Lower lobe of right lung (tissue), 2 donors: ENCODE measurements at regions not wholly inside any gene's neighbourhood (a gene's known extent, or its start where the extent isn't known, plus 50 kb on each side); places are given as distances from the start of the nearest gene placed in this dataset.
"Not testable (repeated sequence)": the region's sequence is repeated elsewhere in the genome, so short reads cannot be mapped to it uniquely, and the experiment has no call there.

Source experiments
- ATAC-seq, 2 donors: fragments of 200-7000 bp; cut with Tn5 transposase; one replicate each; pipeline ENCODE4 v1.9.1; 2020 to 2022; ENCODE audit warnings: mild to moderate bottlenecking in 2 of 2, moderate library complexity in 2 of 2
- DNase-seq: peaks from one replicate; pipeline ENCODE4 v3.0.0-alpha.2; 2020
- H3K27ac ChIP-seq: fragments of 200-600 bp; one replicate; pipeline ENCODE4 v1.8.0; 2022
- H3K27me3 ChIP-seq: fragments of 200-600 bp; one replicate; pipeline ENCODE4 v1.8.0; 2022; ENCODE audit warnings: low read depth
- H3K36me3 ChIP-seq: fragments of 200-600 bp; one replicate; pipeline ENCODE4 v1.8.0; 2022; ENCODE audit warnings: mild to moderate bottlenecking
- H3K4me1 ChIP-seq: fragments of 200-600 bp; one replicate; pipeline ENCODE4 v1.8.0; 2022
- H3K4me3 ChIP-seq: fragments of 200-600 bp; one replicate; pipeline ENCODE4 v1.8.0; 2022; ENCODE audit warnings: mild to moderate bottlenecking
- H3K9me3 ChIP-seq: fragments of 200-600 bp; one replicate; pipeline ENCODE4 v1.8.0; 2022
- CTCF ChIP-seq: fragments of 200-600 bp; IDR thresholded peaks from one replicate; pipeline ENCODE4 v1.8.0; 2022; ENCODE audit warnings: antibody characterized with exemption, mild to moderate bottlenecking
- intact Hi-C: fragments of 100-400 bp; cut with DNase I; formaldehyde crosslinking; loops from one replicate; pipeline ENCODE4 v1.11.0; 2022
- donor health status: DM: no; HTN: yes; CAD: no; lungs with severe emphysema.

DNA sequence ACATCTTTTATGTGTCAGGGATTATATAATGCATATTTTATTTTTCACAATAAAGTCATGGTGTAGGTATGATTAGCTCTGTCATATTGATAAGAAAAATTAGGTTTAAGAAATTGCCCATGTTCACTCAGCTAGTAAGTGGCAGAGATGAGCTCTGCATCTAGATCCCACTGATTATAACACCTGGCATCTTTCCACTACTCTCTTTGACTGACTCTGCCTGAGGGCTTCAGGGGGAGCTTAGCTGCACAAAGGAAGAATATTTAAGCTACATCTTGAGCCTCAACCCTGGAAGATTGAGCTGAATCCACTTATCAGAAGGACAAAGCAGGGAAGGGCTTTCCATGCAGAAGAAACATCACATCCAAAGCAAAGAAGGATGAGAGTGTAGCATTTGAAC, 190.4 kb downstream of the MIS18A start:
- H3K36me3 ChIP-seq, result no peaks in the 10 kb centered on the region
- intact Hi-C loops, result no loop called here
- no peak overlapping the region for H3K27ac ChIP-seq
- no peak for TF ChIP-seq CTCF
- no peaks in the 10 kb centered on the region for H3K9me3 ChIP-seq
- no peaks in the 10 kb centered on the region for H3K27me3 ChIP-seq
- no peak for DNase-seq
- ATAC-seq, result no peak
- no peak overlapping the region for H3K4me3 ChIP-seq
- no peaks in the 10 kb centered on the region for H3K4me1 ChIP-seq

DNA sequence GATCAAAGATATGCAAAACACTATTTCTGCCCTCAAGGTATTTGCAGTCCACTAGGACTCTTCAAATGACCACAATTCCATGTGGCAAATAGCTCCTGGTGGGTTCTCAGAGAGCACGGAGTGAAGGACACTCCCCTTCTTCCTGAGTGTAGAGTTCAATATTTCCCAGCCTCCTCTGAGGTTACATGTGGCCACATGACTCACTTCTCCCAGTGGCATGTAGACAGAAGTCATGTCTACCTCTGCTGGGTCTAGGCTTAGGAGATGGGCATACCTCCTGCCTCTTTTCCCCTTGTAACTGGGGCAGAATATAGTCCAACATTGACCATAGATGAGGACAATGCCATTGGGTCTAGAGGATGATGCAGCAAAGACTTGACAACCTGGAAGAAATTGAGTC, 191.4 kb downstream of the MIS18A start:
- Histone ChIP-seq H3K4me3 (no peak overlapping the region), H3K27me3 (no peaks in the 10 kb centered on the region), H3K9me3 (no peaks in the 10 kb centered on the region), H3K27ac (no peak overlapping the region), H3K4me1 (no peaks in the 10 kb centered on the region), H3K36me3 (no peaks in the 10 kb centered on the region)
- ATAC-seq (no peak), DNase-seq (no peak)
- TF ChIP-seq CTCF, result no peak
- intact Hi-C loops, result no loop called here

GRCh38 chr21:32083197-32083596, 195.7 kb downstream of the MIS18A start:
- DNase-seq (no peak), ATAC-seq (no peak)
- intact Hi-C loops, result no loop called here
- Histone ChIP-seq H3K4me3 (no peak overlapping the region), H3K36me3 (no peaks in the 10 kb centered on the region), H3K27ac (no peak overlapping the region), H3K9me3 (no peaks in the 10 kb centered on the region), H3K27me3 (no peaks in the 10 kb centered on the region), H3K4me1 (no peaks in the 10 kb centered on the region)
- no peak for TF ChIP-seq CTCF

DNA sequence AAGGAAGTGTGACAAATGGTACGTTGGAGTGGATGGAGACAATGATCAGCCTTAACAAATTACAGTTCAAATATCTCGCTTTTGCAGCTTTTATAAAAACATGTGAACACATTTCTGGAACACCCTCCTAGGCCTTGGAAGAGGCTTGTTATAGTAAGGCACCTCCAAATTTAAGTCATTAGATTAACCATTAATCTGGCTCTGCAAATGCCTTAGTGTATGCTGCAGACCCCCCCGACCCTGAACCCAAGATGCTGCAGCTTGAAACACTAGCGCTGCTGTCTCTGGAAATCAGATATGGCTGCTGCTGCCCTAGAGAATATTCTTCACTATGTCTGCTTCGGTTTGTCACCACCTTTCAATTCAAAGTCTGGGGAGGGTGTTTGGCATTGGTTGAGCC, 196.4 kb downstream of the MIS18A start:
- H3K27me3 ChIP-seq, result no peaks in the 10 kb centered on the region
- intact Hi-C loops, result no loop called here

DNA sequence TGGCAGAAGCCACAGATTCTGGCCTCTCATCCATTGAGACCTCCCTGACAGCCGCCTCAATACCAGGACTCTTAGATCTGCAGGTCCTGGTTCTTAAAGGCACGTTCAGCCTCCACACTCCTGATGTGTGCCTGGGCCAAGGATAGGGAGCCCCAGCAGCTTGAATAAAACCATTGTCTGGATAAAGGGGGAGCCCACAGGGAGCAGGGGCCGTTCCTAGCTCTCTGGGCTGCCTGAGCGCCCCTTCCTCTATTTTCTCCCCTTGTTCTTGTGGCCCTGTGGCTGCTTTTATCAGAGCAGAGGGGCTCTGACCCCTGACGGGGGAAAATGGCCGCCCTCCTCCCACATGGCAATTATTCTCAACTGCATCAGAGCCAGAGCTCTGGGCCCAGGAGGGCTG, 200.8 kb downstream of the HUNK start:
- Histone ChIP-seq H3K36me3 (no peaks in the 10 kb centered on the region), H3K27ac (no peak overlapping the region), H3K4me3 (no peak overlapping the region), H3K9me3 (no peaks in the 10 kb centered on the region), H3K4me1 (no peaks in the 10 kb centered on the region), H3K27me3 (no peaks in the 10 kb centered on the region)
- no peak for TF ChIP-seq CTCF
- intact Hi-C loops, result no loop called here
- ATAC-seq (no peak), DNase-seq (no peak)

More for the DNA sequence above, 196.4 kb downstream of the MIS18A start:
- ATAC-seq (no peak), DNase-seq (no peak)
- no peak for TF ChIP-seq CTCF
- Histone ChIP-seq H3K36me3 (no peaks in the 10 kb centered on the region), H3K4me3 (no peak overlapping the region), H3K4me1 (no peaks in the 10 kb centered on the region), H3K9me3 (no peaks in the 10 kb centered on the region), H3K27ac (no peak overlapping the region)

DNA sequence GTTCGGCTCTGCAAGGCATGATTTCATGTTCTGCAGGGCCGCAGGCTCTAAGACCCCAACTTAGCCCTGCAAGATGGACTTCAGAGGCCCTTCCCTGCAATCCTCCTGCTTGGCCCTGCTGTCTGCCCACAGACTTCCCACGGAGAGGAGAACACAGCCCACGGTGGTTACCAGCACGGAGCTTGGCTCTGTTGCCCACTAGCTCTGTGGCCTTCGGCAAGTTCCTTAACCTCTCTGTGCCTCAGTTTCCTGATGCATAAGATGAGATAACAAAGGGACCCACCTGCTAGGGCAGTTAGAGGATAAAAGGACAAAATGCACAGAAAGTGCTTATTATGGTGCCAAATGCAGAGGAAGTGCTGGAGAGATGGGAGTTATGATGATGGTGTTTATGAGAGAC, 200.4 kb downstream of the HUNK start:
- no peak for ATAC-seq
- no peak for DNase-seq
- intact Hi-C loops, result no loop called here

GRCh38 chr21:32071620-32072019, 198.8 kb downstream of the HUNK start:
- intact Hi-C loops, H3K27me3 ChIP-seq, ATAC-seq: not testable (repeated sequence)

More for the DNA sequence above, 200.4 kb downstream of the HUNK start:
- H3K4me3 ChIP-seq, result no peak overlapping the region
- no peaks in the 10 kb centered on the region for H3K4me1 ChIP-seq
- H3K27ac ChIP-seq, result no peak overlapping the region
- no peaks in the 10 kb centered on the region for H3K9me3 ChIP-seq
- TF ChIP-seq CTCF, result no peak
- no peaks in the 10 kb centered on the region for H3K27me3 ChIP-seq
- no peaks in the 10 kb centered on the region for H3K36me3 ChIP-seq

More at GRCh38 chr21:32071620-32072019, 198.8 kb downstream of the HUNK start:
- H3K9me3 ChIP-seq, DNase-seq, H3K4me3 ChIP-seq, H3K4me1 ChIP-seq, H3K27ac ChIP-seq, H3K36me3 ChIP-seq: not testable (repeated sequence)
